GM18951 (cell line): ENCODE measurements at regions not wholly inside any gene's neighbourhood (a gene's known extent, or its start where the extent isn't known, plus 50 kb on each side); places are given as distances from the start of the nearest gene placed in this dataset.

Experiments
- POLR2A ChIP-seq: IDR thresholded peaks from 4 replicates; pipeline ENCODE4 v1.6.1; 2011; ENCODE audit warnings: mild to moderate bottlenecking; ENCODE audit not compliant: insufficient read length, insufficient read depth; ENCODE audit errors: extremely low read depth
- in situ Hi-C: fragments of 300-500 bp; cut with MboI; formaldehyde crosslinking; loops from one replicate; pipeline ENCODE4 v1.12.0; 2022; ENCODE audit warnings: low sequenced_read_pairs, mixed read lengths, inconsistent platforms; ENCODE audit not compliant: unreplicated experiment

- TF ChIP-seq POLR2A: no peak
- in situ Hi-C loops: no loop called here
Observed at GRCh38 chr21:25359724-25360123, 247.6 kb downstream of the MRPL39 start.

DNA sequence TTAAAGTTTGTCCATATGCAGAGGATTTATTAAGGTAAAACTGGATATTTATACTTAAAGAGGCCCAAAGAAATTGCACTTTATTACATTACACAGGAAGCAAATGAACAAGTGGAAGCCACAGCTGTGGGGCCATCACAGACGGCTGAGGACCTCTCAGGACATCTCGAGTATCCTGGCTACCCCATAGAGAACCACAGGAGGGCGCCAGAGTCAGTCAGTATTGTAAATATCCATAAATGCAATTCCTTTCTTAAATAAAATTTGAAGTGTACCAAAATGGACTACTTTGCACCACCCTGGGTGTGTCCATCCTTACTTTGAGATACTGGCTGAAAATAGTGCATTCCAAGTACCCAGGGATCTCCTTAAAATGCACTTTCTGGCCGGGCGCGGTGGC, 257.2 kb downstream of the MRPL39 start:
- in situ Hi-C loops: no loop called here
- no peak for TF ChIP-seq POLR2A

DNA sequence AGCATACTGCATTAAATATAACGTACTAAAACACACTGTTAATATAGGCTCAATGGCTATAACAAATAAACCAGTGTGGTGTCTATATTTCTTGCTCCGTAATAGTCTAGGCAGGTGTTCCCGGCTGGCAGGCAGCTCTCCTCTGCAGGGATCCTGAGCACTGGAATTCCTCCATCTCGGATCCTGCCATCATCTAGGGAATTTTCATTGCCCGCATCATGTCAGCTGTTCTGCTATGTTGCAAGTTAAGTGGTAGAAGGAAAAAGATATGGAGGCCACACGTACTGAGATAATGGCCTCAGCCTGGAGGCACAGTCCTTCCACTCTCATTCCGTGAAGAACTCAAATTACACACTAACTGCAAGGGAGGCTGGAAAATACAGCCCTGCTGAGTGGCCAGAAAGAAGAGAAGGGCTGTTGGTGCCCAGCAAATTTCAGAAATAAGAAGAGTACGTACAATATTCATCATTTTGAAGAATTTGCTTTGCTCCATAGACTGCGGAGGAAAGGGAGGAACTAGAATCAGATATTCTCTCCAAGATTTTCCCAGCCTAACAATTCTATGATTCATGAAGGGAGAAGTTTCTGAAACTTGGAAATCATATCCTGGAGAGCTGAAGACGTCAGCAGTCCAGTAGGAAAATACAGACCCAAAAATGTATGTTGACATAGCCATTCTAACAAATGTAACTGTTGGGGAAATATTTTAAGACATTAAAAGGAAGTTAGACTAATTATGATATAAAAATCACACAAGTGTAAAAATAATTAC, 263.3 kb downstream of the MRPL39 start:
- TF ChIP-seq POLR2A: no peak
- in situ Hi-C loops: no loop called here

GRCh38 chr21:25342816-25343215, 264.5 kb downstream of the MRPL39 start:
- in situ Hi-C loops: no loop called here
- no peak for TF ChIP-seq POLR2A

GRCh38 chr21:25341981-25342380, 265.3 kb downstream of the MRPL39 start:
- in situ Hi-C loops: no loop called here
- TF ChIP-seq POLR2A: no peak

DNA sequence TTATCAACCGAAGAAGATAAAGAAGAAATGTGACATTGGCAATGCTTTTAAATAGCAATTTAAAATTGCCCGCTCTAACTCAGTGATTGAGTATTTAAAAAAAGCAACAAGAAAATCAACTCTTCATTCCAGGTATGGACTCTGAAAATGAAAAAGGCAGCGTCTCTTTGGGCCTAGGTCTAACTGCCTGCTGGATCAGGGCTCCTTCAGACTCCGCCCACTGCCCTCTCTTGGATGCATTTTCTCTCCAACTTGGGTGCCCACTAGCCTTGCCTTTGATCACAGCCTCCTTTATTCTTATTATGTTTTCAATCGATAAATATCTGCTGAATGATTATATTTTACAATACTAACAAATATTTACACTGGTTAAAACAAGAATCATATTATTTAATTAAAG, 268.9 kb downstream of the MRPL39 start:
- in situ Hi-C loops: no loop called here
- no peak for TF ChIP-seq POLR2A

- no peak for TF ChIP-seq POLR2A
- in situ Hi-C loops: no loop called here
Observed at GRCh38 chr21:25334046-25334730, 273.1 kb downstream of the MRPL39 start.

DNA sequence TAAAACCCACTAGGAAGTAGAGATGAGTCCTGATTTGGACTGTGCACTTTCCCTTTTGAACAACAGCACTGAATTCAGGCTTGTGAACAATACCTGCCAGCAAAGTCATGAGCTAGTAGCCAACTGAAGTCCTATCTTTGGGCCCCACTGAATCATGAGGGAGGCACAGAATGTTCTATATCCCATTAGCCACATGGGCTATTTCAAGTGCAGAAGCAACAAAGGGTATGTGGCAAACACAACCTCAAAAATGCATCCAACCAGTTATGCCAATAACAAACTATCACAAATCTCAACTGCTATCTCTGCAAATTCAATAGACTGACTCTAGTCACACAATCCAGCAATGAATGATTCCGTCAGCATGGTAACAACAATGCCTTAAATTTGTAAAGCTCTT, 276.0 kb downstream of the MRPL39 start:
- in situ Hi-C loops: no loop called here
- TF ChIP-seq POLR2A: no peak

GRCh38 chr21:25330266-25330665, 277.0 kb downstream of the MRPL39 start:
- TF ChIP-seq POLR2A: no peak
- in situ Hi-C loops: no loop called here

GRCh38 chr21:25329227-25329825, 278.0 kb downstream of the MRPL39 start:
- in situ Hi-C loops: no loop called here
- no peak for TF ChIP-seq POLR2A

DNA sequence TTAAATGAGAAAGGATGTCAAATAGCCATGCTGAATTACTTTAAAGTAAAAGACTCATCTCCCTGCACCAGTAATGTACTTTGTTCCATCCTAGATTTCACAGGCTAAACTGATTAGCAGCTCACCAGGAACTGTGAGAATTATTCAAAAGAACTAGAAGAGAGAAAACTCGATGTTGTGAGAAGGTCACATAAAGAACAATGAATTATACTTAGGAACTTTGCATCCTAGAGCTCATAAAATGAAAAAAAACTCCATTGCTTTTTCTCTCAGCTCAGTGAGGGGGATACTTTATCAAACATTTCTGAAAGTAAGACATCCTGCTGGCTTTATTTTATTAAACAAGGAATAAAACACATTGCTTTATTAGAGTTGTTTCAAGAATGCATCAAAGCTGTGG, 278.5 kb downstream of the MRPL39 start:
- TF ChIP-seq POLR2A: no peak
- in situ Hi-C loops: no loop called here

GRCh38 chr21:25326181-25326580, 281.1 kb downstream of the MRPL39 start:
- in situ Hi-C loops: no loop called here
- TF ChIP-seq POLR2A: no peak

DNA sequence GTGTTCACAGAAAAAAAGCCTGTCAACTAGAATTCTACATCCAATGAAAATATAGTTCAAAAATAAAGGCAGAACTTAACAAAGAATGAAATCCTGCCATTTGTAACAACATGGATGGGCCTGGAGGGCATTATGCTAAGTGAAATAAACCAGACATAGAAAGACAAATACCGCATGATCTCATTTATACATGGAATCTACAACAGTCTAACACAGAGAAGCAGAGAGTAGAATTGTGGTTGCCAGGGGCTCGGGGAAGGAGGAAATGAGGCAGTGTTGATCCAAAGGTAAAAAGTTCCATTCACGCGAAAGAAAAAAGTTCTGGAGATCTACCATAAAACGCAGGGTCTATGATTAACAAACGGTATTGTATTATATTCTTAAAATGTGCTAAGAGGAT, 282.6 kb downstream of the MRPL39 start:
- TF ChIP-seq POLR2A: no peak
- in situ Hi-C loops: no loop called here
